GM18517 (cell line): ENCODE measurements at regions not wholly inside any gene's neighbourhood (a gene's known extent, or its start where the extent isn't known, plus 50 kb on each side); places are given as distances from the start of the nearest gene placed in this dataset.

Source experiments
- ATAC-seq: cut with Tn5 transposase; IDR thresholded peaks from one replicate; pipeline ENCODE4 v1.9.1; 2021; ENCODE audit warnings: mild to moderate bottlenecking, moderate library complexity; ENCODE audit not compliant: unreplicated experiment

DNA sequence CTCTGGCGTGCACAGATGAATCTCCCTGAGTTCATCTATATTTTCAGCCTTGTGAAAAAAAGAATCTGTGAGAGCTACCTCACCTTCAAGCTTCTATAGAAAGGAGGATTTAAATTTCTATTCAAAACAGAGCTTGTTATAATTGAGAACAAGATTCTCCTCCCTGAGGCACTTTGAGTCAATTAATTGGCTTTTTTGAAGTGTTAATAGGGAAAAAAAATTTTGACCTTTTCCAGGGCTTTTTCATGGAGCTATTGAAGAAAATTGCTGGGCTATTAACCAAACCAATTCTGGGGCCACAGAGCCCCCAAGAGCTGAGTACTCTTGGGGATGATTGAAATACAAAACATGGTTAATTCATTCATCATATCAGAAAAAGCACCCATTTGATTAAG is 225.1 kb downstream of the CMPK2 start:
- no peak for ATAC-seq

GRCh38 chr2:6641956-6642355 is 223.8 kb downstream of the CMPK2 start:
- no peak for ATAC-seq

DNA sequence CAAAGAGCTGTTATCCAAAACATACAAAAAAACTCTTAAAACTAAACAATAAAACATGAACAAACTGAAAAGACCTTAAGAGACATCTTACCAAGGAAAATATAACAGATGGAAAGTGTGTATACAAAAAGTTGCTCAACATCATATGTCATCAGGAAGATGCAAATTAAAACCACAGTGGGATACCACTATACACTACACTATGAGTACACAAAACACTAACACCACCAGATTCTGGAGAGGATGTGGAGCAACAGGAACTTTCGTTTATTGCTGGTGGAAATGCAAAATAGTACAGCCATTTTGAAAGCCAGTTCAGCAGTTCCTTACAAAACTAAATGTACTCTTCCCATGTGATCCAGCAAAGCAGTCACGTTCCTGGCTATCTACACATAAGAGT is 221.4 kb downstream of the CMPK2 start:
- no peak for ATAC-seq

DNA sequence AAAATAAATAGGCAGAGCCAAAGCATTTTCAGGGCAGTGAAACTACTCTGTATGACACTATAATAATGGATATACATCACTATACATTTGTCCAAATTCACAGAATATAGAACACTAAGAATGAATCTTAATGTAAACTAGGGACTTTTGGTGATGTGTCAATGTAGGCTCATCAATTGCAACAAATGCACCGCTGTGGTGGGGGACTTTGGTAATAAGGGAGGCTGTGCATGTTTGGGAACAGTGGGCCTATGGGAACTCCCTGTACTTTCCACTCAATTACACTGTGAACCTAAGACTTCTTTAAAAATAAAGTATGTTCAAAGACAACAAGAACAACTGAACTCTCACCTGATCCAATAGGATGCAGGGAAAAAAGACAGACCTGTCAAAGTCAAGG is 220.7 kb downstream of the CMPK2 start:
- no peak for ATAC-seq

DNA sequence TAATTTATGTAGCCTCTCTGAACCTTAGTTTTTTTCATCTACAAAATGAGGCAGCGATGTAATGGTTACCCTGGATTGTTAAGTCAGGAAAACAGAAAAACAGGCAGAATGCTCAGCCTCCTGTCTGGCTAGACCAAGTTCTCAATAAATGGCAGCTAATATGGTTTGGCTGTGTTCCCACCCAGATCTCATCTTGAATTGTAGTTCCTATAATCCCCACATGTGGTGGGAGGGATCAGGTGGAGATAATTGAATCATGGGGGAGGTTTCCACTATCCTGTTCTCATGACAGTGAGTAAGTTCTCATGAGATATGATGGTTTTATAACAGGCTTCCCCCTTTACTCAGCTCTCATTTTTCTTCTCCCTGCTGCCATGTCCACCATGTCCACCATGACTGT is 220.0 kb downstream of the CMPK2 start:
- ATAC-seq = no peak

DNA sequence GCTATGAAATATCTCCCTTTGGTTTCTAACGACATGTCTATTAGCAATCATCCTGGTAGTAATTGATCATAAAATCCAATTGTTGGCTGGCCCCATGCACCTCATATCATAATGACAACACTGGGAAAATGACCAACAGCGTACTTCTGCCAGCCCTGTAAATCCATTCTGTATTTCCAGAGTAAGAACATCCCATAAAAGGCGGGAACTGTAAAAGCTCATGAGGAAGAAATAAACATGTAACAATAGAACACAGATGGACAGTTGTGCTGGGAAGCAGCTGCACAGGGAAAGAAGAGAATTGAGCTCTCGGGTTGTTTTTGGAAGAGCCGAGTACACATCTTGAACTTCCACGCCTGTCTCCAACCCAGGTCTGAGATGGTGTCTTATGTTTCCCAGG is 218.7 kb downstream of the CMPK2 start:
- ATAC-seq = no peak

GRCh38 chr2:6648596-6649247 is 217.0 kb downstream of the CMPK2 start:
- ATAC-seq = no peak

GRCh38 chr2:6650311-6650710 is 215.4 kb downstream of the CMPK2 start:
- ATAC-seq = no peak

- no peak for ATAC-seq
These were observed 213.5 kb downstream of the CMPK2 start for GRCh38 chr2:6652251-6652650.

GRCh38 chr2:6653281-6653750 is 212.4 kb downstream of the CMPK2 start:
- no peak for ATAC-seq

DNA sequence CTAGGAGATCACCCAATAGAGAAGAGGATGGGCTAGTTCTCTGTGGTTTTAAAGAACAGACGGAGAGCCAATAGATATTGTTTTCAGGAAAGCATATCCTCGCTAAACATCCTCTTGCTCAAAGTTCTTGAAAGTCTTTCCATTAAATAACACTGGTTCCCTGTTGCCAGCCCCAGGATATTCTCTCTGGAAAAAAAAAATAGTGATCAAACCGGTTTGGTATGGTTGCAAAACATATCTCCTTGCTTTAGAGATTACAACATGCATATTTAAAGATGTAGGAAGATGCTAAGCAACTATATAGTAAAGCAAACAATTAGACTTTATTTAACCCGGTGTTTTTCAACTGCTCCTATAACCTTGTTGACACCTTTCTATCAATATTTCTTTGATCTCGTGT is 211.4 kb downstream of the CMPK2 start:
- no peak for ATAC-seq

DNA sequence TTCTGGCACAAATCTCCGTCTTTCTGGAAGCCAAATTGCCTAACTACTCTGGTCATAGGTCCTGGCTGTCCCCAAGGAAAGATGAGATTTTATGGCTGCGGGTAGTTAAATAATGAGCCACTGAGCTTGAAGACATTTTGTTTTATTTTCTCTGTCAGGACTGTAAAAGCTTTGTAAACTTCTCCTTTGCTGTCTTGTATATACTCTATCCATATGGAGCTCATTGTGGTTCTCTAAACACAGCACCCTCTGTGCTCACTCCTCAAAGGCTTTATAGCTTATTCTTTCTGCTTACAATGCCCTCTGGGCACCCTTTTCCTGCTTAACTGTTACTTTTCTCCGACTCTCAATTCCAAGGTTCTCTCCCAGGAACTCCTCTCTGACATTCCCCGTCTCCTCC is 209.1 kb downstream of the CMPK2 start:
- ATAC-seq = no peak

DNA sequence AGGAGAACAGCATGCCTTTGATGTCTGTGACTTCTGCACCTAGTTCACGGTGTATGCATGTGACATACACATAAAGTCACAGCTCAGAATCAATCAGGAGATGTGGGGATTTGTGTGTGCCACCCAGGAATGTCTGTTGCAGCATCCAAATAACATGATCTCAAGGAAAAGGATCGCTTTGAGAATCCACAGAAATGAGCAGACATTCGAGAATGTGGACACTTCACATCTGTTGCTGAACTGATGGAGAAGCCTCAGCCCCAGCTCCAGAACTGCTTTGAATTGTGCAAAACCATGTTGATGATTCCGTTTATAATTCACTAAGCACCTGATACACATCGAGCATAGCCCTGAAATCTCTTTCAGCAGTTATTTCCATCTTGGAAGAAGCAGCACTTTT is 208.6 kb downstream of the CMPK2 start:
- no peak for ATAC-seq

DNA sequence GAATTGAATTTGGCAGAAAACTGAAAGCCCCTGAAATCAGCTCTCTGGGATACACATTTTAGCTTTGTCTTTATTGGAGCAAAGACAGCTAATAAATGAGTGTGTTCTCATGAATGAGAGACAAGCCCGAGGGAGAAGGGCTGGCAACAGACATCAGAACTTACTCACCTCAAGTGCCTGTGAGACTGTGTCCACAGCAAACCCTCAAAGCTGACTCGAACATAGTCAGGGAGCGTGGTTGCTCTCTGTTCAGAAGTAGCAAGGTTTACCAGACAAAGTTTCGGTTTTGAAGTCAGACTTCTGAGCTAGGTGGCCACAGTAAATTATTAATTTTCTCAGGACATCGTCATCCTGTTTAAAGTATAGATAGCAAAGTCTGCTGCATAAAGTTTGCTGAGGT is 207.9 kb downstream of the CMPK2 start:
- peak; percentile 92 for ATAC-seq

- no peak for ATAC-seq
These were observed 201.2 kb downstream of the CMPK2 start for GRCh38 chr2:6664332-6665061.

GRCh38 chr2:6665093-6666045 is 200.3 kb downstream of the CMPK2 start:
- ATAC-seq = no peak

GRCh38 chr2:6667326-6667725 is 198.4 kb downstream of the CMPK2 start:
- ATAC-seq = no peak

DNA sequence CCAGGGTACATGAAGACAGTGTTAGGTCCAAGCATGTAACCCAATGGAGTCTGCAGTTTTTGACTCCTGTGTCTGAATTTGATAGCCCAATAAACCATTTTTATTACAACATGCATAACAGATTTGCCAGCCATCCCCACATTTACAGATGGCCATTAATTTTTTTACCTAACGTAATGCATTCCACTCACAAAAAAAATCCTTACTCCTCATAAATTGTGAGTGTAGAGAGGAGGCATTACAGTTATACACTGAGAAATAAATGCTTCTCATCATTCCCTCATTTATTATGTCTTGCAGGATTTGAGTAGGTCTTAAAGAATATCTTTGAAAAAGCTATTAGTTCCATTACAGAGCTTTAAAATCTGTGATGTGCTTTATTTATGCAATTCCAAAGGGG is 193.8 kb downstream of the CMPK2 start:
- no peak for ATAC-seq

GRCh38 chr2:6674381-6674780 is 191.3 kb downstream of the CMPK2 start:
- ATAC-seq = no peak

DNA sequence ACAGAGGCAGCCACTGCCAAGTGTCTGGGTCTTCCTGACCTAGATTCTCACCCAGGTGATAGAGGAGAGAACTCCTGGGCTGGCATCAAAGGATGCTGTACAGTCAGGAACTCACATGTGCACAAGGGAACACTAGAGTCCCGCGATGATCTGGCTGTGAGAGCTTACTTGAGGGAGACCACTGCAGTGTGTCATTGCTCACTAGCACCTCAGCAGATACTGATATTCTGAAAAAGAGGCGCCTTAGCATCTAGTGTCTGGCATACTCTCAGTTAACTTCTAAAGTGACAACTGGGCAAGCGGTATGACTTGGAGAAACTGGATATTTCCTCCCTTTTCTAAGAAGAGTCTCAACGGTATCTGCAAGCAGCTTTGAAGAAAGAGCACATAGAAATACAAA is 189.9 kb downstream of the CMPK2 start:
- ATAC-seq = no peak

DNA sequence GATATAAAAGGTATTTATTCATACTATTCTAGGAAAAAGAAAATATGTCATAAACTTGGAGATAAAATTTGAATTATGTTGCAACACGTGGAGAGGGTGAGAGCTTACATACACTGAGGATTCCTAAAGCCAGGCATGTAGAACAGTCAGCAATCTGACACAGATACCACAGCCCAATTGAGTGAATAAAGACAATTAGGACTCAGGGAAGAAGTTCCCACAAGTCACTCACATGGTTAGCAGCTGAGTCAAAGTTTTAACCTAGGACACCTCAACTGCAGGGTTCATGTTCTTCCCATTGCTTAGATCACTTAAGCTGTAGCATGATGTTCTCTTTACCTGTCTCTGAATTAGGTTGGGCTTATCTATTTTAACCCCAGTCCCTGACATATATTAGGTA is 189.5 kb downstream of the CMPK2 start:
- no peak for ATAC-seq

DNA sequence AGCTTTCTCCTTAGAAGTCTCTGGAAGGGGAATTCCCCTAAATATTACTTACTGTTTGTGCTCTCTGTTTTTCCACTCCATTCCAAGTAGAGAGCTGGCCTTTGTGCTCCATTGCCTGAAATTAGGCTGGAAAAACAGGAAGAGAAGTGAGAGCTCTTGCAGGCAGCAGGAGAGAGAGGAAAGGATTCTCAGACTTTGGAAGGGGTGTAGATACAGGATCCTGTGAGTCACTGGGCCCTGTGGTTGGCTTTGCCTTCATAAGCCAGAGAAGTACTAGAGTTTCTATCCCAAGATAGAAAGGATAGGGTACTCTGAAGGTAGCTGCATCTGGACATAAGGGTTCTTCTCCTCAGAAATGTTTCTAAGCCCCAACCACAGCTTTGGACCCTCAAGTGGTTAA is 188.9 kb downstream of the CMPK2 start:
- ATAC-seq = no peak
